CD4-positive, alpha-beta T cell treated with Interleukin-17A for 1 hour (primary cell): ENCODE measurements at regions not wholly inside any gene's neighbourhood (a gene's known extent, or its start where the extent isn't known, plus 50 kb on each side); places are given as distances from the start of the nearest gene placed in this dataset.

Source experiments
- DNase-seq: peaks from one replicate; pipeline ENCODE4 v3.0.0-alpha.2; 2020

- no peak for DNase-seq
Observed at GRCh38 chr1:5651964-5652821, 340.0 kb downstream of the NPHP4 start.

- DNase-seq = no peak
Observed at GRCh38 chr1:5651473-5651872, 340.8 kb downstream of the NPHP4 start.

GRCh38 chr1:5651027-5651410 is 341.2 kb downstream of the NPHP4 start:
- DNase-seq = no peak

GRCh38 chr1:5650283-5651026 is 341.8 kb downstream of the NPHP4 start:
- DNase-seq = no peak

- no peak for DNase-seq
Observed at GRCh38 chr1:5649795-5650194, 342.4 kb downstream of the NPHP4 start.

GRCh38 chr1:5649166-5649551 is 343.1 kb downstream of the NPHP4 start:
- DNase-seq = no peak

GRCh38 chr1:5648410-5649165 is 343.6 kb downstream of the NPHP4 start:
- DNase-seq = no peak

- DNase-seq = no peak
Observed at GRCh38 chr1:5647234-5647633, 345.0 kb downstream of the NPHP4 start.

- DNase-seq = no peak
Observed at GRCh38 chr1:5646486-5647149, 345.6 kb downstream of the NPHP4 start.

- no peak for DNase-seq
Observed at GRCh38 chr1:5645929-5646328, 346.3 kb downstream of the NPHP4 start.

GRCh38 chr1:5645135-5645399 is 347.2 kb downstream of the NPHP4 start:
- no peak for DNase-seq

GRCh38 chr1:5644281-5645134 is 347.7 kb downstream of the NPHP4 start:
- no peak for DNase-seq

GRCh38 chr1:5643360-5644107 is 348.7 kb downstream of the NPHP4 start:
- DNase-seq = no peak

- DNase-seq = peak; percentile 13
Observed at GRCh38 chr1:5640845-5641244, 351.4 kb downstream of the NPHP4 start.

GRCh38 chr1:5639106-5639722 is 353.0 kb downstream of the NPHP4 start:
- DNase-seq = no peak

GRCh38 chr1:5638582-5638981 is 353.6 kb downstream of the NPHP4 start:
- DNase-seq = no peak

GRCh38 chr1:5637171-5637570 is 355.1 kb downstream of the NPHP4 start:
- peak; percentile 41 for DNase-seq

GRCh38 chr1:5634893-5635292 is 357.3 kb downstream of the NPHP4 start:
- no peak for DNase-seq

GRCh38 chr1:5632814-5633213 is 359.4 kb downstream of the NPHP4 start:
- DNase-seq = no peak

GRCh38 chr1:5632224-5632623 is 360.0 kb downstream of the NPHP4 start:
- DNase-seq = no peak

GRCh38 chr1:5628416-5628815 is 363.8 kb downstream of the NPHP4 start:
- no peak for DNase-seq
